GM04503 (cell line): ENCODE measurements at regions not wholly inside any gene's neighbourhood (a gene's known extent, or its start where the extent isn't known, plus 50 kb on each side); places are given as distances from the start of the nearest gene placed in this dataset.

Source experiments
- DNase-seq: peaks from one replicate; pipeline ENCODE4 v3.0.0-alpha.2; 2012; ENCODE audit warnings: low read depth

DNA sequence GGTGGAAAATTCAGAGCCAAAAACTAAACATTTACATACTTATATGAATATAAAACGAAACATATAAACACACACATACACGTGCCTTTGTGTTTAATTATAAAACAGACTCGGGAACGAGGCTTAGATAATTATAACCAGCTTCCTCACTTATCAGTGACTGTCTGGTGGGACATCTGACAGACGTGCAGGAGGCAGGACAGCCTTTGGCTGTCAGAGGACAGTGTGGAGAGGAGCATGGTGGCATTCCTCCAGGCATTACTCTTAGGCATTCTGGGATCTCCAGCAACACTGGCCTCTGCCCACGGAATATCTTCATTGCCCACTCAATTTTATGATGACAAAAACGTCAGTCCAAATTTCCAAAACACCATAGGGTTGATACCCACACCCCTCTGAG lies 262.2 kb upstream of the NFE2L3 start:
- no peak for DNase-seq

DNA sequence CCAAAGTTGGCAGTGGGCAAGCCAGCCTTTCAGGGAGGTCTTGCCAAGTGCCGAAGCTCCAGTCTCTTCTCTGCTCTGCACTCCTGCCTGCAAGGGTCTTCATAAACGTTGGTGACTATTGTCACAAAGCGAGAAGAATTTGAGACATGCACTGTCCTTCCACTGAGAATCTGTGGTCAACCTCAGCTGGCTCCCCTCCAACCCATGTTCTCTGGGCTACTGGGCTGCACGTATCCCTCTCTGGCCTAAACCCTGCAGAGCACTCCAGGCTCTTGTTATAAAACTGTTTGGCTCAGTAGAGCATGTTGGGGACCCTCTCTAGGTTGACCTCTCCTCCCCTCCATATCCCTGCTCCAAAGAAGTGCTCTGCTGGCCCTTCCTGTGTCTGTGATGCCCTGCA lies 260.4 kb upstream of the NFE2L3 start:
- DNase-seq: no peak

DNA sequence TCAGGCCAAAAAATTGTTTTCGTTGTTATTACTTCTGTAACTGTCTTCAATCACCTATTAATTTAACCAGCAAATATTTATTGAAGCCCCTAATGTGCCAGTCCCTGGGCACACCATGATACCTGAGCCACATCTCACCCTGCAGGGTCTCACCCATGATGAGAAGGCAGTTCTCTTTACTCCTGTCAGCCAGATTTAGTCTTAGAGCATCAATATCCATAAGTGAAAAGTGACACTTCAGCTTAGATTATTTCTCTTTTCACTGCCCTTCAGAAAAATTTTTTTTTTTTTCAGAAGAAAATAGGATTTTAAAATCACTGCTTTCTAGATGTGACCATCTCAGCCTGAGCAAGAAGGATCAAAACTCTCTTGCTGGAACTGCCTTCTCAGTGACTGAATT lies 258.6 kb upstream of the NFE2L3 start:
- DNase-seq: no peak

DNA sequence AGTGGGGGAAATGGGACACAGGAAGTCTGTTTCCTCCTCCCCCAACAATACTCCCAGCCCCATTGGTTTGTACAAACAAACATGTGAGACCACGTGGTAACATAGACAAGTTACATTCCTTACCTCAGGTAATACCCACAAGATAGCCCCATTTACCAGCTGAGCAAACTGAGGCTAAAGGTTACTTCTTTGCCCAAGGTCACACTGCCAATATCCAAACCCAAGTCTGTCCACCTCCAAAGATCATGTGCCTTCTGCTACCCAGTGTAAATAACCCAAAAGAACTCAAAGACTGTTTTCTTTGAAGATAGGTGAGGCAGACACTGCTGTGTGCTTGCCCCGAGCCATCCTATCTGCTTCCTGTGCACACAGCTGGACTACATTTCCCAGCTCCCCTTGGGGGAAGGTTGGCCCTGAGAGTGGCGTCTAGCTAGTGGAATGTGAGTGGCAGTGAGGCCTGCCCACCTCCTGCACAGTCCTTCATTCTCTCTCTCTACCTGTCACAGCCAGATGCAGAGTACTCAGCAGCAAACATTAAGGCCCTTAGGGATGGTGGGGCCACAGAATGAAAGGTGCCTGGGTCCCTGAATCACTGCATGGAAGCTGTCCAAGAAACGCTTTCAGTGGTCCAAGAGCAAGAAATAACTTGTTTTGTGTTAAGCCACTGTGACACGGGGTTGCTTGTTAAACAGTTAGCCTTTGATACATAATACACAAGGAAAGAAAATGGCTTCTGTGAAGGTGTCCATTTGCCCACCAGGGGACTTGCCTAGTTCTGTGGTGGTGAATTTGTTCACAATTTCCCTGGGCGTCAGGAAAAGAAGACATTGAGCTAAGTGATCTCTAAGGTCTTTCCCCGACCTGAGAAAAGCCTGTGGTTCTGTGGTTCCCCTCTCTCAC lies 257.7 kb upstream of the NFE2L3 start:
- no peak for DNase-seq

DNA sequence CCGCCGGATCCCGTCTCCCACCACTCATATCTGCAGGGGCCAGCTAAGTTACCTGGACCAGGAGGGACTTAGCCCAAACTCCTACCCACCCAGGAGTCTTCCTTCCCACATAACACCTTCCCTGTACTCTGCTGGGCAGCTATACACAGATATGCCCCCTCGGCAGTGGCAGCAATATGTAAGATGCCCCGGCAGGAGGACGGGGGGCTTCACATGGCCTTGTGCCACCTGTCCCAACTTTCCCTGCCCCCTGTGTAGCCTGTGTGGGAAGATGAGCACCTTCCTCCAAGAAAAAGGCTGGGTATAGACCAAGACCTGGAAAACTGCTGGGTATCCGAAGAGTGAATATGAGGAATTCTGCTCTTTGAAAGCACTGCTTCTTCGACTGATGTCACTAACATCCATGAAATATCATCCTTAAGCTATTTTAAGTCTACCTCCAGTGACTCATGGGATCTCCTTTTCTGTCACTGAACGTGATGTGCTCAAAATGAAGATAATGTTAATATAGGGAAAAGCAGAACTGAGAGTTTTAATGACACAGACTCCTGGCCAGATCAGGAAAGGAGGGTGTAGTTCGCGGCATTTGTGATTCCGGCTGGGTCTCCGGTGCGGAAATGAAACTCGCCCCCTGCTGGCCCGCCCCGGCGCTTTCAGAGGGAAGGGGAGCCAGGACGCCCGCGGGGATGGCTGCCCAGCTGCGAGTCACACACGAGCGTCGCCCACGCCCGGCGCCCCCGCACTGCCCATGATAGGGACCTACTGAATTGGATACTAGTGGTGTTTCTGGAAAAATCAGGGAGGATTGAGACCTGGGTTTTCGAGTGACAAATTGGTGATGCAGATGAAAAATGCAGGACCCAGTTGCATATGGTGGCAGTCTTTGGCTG lies 256.9 kb upstream of the NFE2L3 start:
- DNase-seq: no peak

DNA sequence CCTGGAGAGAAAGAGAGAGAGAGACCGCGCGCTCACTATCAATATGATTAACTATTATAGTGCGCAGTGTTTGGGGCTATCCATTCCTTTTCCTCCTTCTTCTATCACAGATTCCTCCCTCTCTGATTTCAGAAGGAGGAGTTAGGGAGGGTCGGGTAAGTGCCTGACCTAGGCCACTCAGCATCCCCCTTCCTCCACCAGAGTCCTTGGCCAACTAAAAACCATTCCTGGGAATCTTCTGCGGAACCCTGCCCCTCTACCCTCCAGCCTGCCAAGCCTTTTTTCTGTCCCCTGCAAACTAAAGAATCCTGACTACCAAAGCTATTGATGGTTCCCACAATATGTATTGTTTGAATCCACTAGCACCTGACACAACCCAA lies 256.2 kb upstream of the NFE2L3 start:
- no peak for DNase-seq

DNA sequence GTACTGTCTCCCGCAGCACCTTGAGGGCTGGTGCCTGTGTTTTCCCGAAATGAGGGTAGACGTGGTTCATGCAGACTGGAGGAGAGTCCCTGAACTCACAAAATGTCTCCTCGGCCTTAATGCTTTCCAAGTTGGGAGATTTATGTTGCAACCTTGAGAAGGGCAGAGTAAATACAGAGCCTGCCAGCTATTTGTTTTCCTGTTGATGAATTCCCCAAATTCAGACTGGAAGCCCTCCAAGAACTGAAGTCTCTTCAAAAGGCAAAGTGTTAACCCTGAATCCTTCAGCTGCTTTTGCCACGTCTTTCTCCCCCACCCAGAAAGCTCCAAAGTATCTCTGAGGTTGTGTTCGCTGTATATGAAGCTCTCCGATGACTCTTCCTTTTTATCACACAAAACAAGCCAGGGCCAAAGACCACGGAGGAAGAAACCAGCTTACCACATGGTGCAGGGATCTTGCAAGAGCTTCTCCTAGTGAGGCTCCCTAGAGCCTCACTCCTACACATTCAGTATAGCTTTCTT lies 254.7 kb upstream of the NFE2L3 start:
- no peak for DNase-seq

DNA sequence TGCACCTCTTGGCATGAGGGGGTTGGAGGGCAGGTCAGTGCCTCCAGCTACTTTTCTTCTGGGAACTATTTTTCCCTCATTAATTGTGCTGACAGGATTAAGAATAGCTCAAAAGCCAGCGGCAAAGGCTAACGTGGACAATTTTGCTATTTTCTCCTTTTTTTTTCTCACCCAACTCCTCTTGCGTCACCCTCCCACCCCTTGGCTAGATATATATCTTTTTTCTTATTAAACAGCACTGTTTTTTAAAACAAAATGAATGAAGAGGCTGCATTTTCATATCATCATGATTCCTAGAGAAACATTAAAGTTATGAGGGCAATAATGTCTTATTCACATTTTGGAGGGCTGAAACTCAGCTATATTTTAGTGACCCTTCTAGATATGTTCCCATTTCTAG lies 251.8 kb upstream of the NFE2L3 start:
- DNase-seq: no peak

DNA sequence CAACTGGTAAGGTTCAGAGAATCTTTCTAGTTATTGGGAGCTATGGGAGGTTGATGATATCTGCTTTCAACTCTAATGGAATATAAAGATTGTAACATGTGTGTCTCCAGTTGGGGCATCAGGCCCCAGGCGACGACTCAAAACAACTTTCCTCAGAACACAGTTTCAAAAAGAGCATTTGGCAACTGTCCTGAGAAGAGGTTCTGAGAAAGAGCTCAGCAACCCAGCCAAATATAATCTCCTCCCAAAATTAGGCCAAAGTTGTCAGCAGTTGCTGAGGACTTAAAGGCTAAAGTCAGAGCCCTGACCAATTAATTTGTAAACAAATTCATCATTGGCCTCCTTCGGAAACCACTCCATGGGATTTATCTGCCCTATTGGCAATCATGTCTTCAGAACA lies 251.1 kb upstream of the NFE2L3 start:
- no peak for DNase-seq

DNA sequence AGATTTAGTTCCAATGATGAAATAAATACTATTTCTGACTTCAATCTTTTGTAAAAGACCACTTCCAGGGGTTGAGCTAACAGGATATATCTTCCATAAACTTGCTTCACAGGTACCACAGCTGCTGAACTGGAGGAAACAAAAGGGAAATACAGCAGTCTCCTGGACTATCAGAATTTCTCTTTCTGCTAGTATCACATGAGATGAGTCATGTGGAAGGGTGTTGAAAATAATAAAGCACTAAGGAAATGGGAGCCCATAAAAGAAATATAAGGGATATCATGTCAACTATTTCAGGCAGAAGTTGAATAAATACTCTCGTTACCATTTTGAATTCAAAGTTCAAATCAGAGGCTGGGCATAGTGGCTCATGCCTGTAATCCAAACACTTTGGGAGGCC lies 250.3 kb upstream of the NFE2L3 start:
- no peak for DNase-seq

DNA sequence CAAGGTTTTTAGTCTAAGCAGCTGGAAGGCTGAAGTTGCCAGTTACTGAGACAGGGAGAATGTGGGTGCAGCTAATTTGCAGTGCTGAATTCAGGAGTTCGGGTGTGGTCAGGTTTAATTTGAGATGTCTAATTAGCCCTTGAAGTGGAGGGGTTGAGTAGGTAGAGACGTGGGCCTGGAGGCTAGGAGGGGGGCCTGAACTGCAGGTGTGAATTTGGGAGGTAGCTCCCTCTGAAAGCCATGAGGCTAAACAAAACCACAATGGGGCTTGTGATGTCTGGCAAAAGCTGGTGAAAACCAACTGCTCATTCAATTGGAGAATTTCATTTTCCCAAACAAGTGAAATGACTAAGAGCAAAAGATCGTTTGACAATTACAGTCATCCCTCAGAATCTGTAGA lies 246.0 kb upstream of the NFE2L3 start:
- no peak for DNase-seq

DNA sequence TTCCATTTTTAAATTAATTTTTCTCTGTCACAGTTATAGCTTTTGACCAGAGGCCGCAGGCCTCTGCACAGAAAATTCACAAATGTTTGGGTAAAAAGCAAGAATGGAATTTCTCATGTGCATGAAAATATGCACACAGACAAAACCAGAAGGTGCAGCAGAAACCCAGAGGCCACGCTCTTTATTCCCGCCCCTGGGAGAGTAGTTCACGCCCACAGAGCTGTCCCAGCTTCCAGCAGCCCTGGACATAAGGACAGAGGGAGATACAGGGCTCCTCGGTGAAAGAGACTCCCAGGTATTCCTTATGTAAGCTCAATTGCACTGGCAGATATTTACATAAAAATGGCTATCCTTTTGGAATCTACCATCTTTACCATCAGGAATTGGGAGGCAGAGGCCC lies 245.2 kb upstream of the NFE2L3 start:
- no peak for DNase-seq

DNA sequence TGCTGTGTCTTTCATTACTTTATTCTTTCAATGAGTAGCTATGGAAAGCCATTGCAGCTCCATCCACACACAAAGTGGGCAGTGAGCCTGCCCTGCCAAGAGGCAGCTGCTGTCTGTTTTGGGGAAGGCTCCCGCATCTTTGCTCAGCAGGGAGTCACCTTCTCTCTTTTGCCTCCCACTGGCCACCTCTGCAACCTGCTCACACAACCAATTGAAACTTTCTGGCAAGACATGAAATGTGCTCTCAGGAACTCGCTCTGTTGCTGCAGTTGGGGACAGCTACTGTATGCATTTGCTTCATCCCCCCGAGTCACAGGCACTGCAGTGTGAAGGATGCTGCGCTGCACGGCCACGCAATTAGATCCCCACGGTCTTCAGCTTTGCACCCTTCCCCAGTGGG lies 244.8 kb upstream of the NFE2L3 start:
- no peak for DNase-seq

DNA sequence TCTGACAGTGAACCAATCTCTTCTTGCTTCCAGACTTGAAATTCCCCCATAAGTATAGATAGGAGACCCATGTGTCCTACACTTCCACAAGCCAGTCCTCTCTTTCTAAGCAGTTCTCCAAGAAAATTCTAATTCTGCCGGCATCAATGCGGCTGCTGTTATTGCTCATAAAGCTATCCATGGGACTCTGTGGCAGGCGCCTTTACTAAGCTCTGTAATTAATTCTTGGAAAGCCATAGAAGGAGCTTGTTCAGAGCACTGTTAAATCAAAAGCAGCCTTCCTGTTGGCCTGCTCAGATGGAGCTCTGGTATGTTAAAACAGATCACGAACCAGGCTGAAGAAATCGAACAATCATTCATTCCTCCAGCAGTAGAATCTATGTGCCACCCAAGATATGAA lies 244.3 kb upstream of the NFE2L3 start:
- no peak for DNase-seq

DNA sequence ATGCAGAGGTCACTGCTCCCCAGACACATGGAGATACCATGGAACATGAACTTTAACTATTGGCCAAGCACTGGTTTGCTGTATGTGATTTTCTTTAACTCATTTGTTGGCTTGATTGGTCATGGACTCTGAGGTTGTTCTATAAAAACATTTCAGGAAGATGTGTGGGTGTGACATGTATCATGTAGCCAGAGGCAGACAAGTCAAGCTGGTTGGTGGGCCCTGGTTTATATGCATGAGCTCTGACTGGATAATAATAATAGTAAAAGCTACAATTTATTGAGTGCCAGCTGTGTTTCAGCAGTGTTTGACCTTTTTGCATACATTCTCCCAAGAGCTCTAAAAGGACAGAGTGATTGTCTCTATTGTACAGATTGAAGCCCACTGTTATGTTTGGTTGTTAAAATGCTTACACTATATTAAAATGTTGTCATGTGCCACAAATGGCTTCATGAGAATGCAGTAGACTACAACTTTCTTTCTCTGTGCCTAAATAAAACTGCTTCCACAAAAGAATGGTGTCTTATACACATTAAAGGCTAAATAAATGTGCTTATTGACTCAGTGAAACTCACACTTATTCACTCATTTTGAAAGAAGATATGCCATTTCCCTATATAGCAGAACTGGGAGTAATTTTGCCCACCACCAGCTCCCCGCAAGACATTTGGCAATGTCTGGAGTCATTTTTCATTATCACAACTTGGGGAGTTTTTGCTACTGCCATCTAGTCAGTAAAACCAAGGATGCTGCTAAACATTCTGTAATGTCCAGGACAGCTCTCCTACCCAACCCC lies 243.6 kb upstream of the NFE2L3 start:
- no peak for DNase-seq

DNA sequence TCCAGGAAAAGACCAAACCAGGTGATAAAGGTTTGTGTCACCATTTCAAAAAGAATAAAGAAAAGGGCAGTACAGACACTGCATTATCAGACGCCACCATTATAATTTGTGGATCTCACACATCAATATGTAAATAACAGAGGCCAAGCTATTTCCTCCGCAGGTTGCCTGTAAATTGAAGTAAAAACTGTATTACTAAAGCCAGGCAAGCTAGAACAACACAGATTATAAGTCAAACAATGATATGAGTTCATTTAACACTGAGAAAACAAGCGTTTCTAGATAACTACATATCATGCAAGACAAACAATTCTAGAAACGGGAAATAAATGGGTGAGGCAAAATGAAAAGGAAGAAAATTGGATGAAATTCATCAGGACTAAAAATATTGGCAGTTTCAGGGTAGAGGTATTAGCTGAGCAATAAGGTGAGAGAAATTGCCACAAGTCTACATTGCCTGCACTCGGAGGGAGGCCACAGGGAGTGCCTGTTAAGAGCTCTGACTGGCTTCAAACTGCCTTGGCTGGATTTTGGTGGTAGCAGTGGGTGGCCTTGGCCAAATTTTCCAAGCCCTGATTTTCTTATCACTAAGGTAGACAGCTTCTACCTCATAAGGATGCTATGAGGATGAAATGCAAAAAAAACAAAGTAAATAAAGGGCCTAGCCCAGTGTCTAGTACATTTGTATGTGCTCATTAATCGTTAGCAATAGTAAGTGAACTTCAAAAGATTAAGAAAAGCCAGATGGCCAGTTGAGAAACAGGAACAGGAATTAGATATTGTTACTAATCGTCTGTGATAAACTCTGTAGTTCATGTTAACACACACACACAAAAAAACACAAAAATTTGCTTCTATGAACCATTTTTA lies 240.0 kb upstream of the NFE2L3 start:
- DNase-seq: no peak

DNA sequence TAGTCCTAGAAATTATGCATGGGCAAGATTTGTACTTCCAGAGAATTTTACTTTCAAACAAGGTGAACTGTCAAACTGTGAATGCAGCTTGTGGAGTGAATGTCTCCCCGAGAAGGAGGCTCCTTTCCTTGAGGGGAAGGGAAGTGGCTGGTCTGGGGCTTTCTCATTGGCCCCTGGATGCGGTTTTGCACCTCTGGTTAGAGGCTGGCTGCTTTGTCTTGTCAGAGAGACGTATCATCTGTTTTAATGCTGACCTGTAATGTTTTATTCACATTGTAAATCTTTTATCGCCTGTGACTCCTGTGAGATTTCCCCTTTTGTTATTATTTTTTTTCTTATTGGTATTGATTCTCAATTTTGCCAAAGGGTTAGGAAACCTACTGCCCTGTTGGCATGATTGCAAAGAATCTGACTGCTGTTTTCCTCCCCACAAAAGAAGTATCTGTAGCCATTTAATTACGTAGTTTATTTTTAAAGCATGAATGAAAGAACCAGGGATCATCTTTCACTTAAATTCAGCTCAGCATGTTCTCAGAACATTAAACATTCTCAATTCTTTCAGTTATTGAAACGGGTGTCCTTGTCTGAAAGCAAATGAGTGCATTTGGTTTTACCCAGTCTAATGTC lies 238.3 kb upstream of the NFE2L3 start:
- no peak for DNase-seq

DNA sequence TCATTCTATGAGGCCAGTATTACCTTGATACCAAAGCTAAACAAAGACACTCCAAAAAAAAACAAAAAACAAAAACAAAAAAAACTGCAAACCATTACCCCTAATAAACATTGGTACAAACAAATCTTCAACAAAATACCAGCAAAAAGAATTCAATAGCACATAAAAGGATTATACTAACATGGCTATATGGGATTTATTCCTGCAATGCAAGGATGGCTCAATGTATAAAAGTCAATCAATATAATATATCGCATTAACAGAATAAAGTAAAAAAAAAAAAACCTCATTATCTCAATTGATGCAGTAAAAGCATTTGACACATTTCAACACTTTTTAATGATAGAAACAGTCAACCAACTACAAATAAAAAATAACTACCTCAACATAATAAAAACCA lies 233.3 kb upstream of the NFE2L3 start:
- no peak for DNase-seq

DNA sequence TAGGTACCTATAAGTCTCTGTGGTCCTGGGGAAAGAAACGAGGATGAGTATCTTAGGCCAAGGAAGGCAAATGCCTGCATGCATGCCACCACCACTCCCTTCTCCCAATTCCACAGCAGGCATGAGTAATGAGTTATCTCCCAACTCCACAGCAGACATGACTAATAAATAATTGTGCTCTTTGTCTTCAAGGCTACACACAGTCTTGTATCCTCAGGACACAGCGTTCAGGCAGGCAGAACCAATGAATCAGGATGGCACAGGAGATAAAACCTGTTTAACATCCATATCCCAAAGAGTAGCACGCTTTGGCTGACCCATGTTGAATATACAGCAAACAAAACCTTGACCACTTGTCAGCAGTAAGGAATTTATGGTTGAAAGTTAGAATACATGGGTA lies 229.7 kb upstream of the NFE2L3 start:
- no peak for DNase-seq

DNA sequence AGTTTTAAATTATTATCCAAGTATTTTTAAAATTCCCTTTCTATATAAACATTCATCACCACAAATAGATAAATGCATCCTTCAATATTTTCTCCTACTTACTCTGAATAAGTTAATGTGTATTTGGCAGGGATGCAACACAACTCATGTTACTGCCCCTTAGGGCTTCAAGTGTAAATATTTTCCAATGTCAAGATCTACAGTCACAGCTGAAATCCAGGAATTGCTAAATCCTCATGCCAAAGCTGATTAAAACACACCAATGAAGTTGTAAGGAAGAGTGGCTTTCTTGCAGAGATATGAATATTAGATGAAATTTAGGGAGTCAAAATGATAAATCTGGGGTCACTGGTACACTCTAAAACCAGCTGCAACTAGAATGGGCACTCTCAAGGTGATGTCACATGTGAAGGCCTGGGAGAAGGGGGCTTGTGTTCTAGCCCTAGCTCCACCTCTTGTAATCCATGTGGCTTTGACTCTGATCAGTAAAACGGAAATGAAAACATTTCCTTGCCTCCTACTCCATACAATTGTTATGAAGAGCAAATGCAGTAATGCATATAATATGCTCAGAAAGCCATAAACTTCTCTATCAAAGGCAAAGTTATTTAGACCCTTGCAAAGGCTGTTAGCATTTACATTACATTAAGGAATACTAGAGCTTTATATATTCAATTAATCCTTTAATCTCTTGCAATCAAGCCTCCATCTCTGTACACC lies 228.1 kb upstream of the NFE2L3 start:
- no peak for DNase-seq
